Stomach (tissue), 4 donors: ENCODE measurements at regions not wholly inside any gene's neighbourhood (a gene's known extent, or its start where the extent isn't known, plus 50 kb on each side); places are given as distances from the start of the nearest gene placed in this dataset.

Experiments used
- EP300 ChIP-seq: sonication (generic); formaldehyde crosslinking; IDR thresholded peaks from one replicate; pipeline ENCODE4 v1.6.1; 2017; ENCODE audit warnings: antibody characterized with exemption
- POLR2A ChIP-seq, 4 donors: fragments of 450-650 bp; IDR thresholded peaks; one replicate each; pipeline ENCODE4 v1.6.1; 2016; ENCODE audit warnings: antibody characterized with exemption in 4 of 4, control low read depth in 2 of 4, mild to moderate bottlenecking in 1 of 4, moderate library complexity in 1 of 4
- POLR2AphosphoS5 ChIP-seq, 3 donors: sonication (generic); formaldehyde crosslinking; IDR thresholded peaks; one replicate each; pipeline ENCODE4 v1.6.1; 2016; ENCODE audit warnings: antibody characterized with exemption in 3 of 3
- TF ChIP-seq, protein P1 (sequence below), 7 experiments: fragments of 450-650 bp in 4 of 7; fragments of 200-600 bp in 3 of 7; sonication (generic) in 3 of 7; IDR thresholded peaks; one replicate each; pipeline ENCODE4 v1.5.1; 2016 to 2019; ENCODE audit warnings: antibody characterized with exemption in 7 of 7, control low read depth in 2 of 7, mild to moderate bottlenecking in 1 of 7

DNA sequence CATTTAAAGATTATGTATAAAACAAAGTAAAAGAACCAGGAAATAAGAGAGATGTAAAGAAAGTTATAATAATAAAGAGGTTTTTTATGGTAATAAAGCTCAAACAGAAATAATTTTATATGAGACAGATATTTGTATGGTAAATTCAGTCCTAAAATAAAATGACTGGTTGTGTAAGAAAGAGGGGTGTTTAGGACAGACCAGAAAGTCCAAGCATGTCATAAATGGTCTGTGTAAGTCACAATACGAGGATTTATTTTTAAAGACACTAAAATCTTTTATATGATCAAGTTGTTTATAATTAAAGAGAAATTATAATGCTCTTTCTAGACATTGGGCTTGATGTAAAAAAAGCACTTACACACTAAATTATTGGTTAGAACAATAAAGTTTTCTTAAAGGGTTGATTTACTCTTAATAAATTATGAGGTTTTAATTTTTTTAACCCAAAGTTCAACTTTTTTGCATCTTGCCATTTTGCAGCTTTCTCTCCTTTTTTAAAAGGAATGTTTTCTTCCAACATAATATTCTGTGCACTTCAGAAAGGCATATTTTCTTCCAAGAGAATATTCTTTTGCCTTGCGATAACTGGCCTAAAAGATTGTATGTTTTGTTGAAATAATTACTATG, 61.9 kb upstream of the TCEAL2 start:
- no peak for TF ChIP-seq POLR2AphosphoS5 (IDR thresholded peaks at IDR 0.05)
- no peak for TF ChIP-seq POLR2A (IDR thresholded peaks at IDR 0.05)
- TF ChIP-seq, protein P1, sequence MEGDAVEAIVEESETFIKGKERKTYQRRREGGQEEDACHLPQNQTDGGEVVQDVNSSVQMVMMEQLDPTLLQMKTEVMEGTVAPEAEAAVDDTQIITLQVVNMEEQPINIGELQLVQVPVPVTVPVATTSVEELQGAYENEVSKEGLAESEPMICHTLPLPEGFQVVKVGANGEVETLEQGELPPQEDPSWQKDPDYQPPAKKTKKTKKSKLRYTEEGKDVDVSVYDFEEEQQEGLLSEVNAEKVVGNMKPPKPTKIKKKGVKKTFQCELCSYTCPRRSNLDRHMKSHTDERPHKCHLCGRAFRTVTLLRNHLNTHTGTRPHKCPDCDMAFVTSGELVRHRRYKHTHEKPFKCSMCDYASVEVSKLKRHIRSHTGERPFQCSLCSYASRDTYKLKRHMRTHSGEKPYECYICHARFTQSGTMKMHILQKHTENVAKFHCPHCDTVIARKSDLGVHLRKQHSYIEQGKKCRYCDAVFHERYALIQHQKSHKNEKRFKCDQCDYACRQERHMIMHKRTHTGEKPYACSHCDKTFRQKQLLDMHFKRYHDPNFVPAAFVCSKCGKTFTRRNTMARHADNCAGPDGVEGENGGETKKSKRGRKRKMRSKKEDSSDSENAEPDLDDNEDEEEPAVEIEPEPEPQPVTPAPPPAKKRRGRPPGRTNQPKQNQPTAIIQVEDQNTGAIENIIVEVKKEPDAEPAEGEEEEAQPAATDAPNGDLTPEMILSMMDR (IDR thresholded peaks at IDR 0.05), result no peak
- no peak for TF ChIP-seq EP300
